ENCODE measurements at regions not wholly inside any gene's neighbourhood (a gene's known extent, or its start where the extent isn't known, plus 50 kb on each side); places are given as distances from the start of the nearest gene placed in this dataset.

- no peaks in the 10 kb centered on the region for H3K9me3 ChIP-seq
- no peaks in the 10 kb centered on the region for H3K36me3 ChIP-seq (ENCODE audit: insufficient read depth in 1 of 2, low read depth in 1 of 2)
- intact Hi-C loops (cut with DNase I), result no loop called here
- H3K27me3 ChIP-seq (ENCODE audit: insufficient read depth in 3 of 3, low read length in 2 of 3), result peaks cover 0 to 1% (median 0%) of the 10 kb centered on the region in 3 donors
- no peak for TF ChIP-seq CTCF (IDR thresholded peaks at IDR 0.05)
- DNase-seq (no peak), ATAC-seq (no peak)
- H3K27ac ChIP-seq, result no peak overlapping the region
- H3K4me1 ChIP-seq, result no peaks in the 10 kb centered on the region
- WGBS, 3 donors, result 84 to 87% (median 86%) methylated on average over 3 of the region's 3 CpGs
- H3K4me3 ChIP-seq, result no peak overlapping the region
Measured at GRCh38 chr16:51248217-51248616, 97.1 kb upstream of the SALL1 start.

- Histone ChIP-seq H3K4me1 (no peaks in the 10 kb centered on the region), H3K36me3 (ENCODE audit: insufficient read depth in 1 of 2, low read depth in 1 of 2) (no peaks in the 10 kb centered on the region), H3K27ac (no peak overlapping the region), H3K4me3 (no peak overlapping the region), H3K27me3 (ENCODE audit: insufficient read depth in 3 of 3, low read length in 2 of 3) (peaks cover 0 to 1% (median 0%) of the 10 kb centered on the region in 3 donors), H3K9me3 (no peaks in the 10 kb centered on the region)
- intact Hi-C loops (cut with DNase I), result no loop called here
- WGBS, 3 donors, result 48 to 61% (median 53%) methylated on average over 3 of the region's 3 CpGs
- TF ChIP-seq CTCF (IDR thresholded peaks at IDR 0.05), result no peak
- ATAC-seq (no peak), DNase-seq (no peak)
Measured at GRCh38 chr16:51245658-51245995, 94.6 kb upstream of the SALL1 start.

GRCh38 chr16:51244887-51245657 is 94.0 kb upstream of the SALL1 start:
- no peak overlapping the region for H3K4me3 ChIP-seq
- no peaks in the 10 kb centered on the region for H3K36me3 ChIP-seq (ENCODE audit: insufficient read depth in 1 of 2, low read depth in 1 of 2)
- ATAC-seq, result no peak
- peaks cover 0 to 1% (median 0%) of the 10 kb centered on the region in 3 donors for H3K27me3 ChIP-seq (ENCODE audit: insufficient read depth in 3 of 3, low read length in 2 of 3)
- no peak overlapping the region for H3K27ac ChIP-seq
- intact Hi-C loops (cut with DNase I), result no loop called here
- H3K9me3 ChIP-seq, result no peaks in the 10 kb centered on the region
- no peaks in the 10 kb centered on the region for H3K4me1 ChIP-seq
- no peak for DNase-seq
- TF ChIP-seq CTCF (IDR thresholded peaks at IDR 0.05), result no peak
- WGBS, 3 donors, result 19 to 22% (median 20%) methylated on average over 24 of the region's 24 CpGs

GRCh38 chr16:51243936-51244436 is 92.9 kb upstream of the SALL1 start:
- Histone ChIP-seq H3K4me3 (no peak overlapping the region), H3K27ac (no peak overlapping the region), H3K27me3 (ENCODE audit: insufficient read depth in 3 of 3, low read length in 2 of 3) (peaks cover 0 to 1% (median 0%) of the 10 kb centered on the region in 3 donors), H3K36me3 (ENCODE audit: insufficient read depth in 1 of 2, low read depth in 1 of 2) (no peaks in the 10 kb centered on the region), H3K4me1 (no peaks in the 10 kb centered on the region), H3K9me3 (no peaks in the 10 kb centered on the region)
- intact Hi-C loops (cut with DNase I), result no loop called here
- no peak for DNase-seq
- 18 to 26% (median 21%) methylated on average over 10 of the region's 10 CpGs for WGBS, 3 donors
- ATAC-seq, result no peak
- no peak for TF ChIP-seq CTCF (IDR thresholded peaks at IDR 0.05)

All from psoas muscle (tissue), 7 donors.